OCI-LY1 (cell line): ENCODE measurements at regions not wholly inside any gene's neighbourhood (a gene's known extent, or its start where the extent isn't known, plus 50 kb on each side); places are given as distances from the start of the nearest gene placed in this dataset.

ENCODE experiments used
- H2AFZ ChIP-seq: fragments of 200-600 bp; sonication (generic), shearing (Covaris generic); 2 replicates; pipeline ENCODE4 v1.6.0; 2014; ENCODE audit warnings: antibody characterized with exemption, mild to moderate bottlenecking, low read length
- H3F3A ChIP-seq: fragments of 200-600 bp; sonication (generic), shearing (Covaris generic); 2 replicates; pipeline ENCODE4 v1.6.0; 2014; ENCODE audit warnings: mild to moderate bottlenecking, antibody characterized with exemption, low read length, moderate library complexity; ENCODE audit not compliant: insufficient read depth
- H3K27ac ChIP-seq: fragments of 200-600 bp; sonication (generic); 2 replicates; pipeline ENCODE4 v1.5.1; 2014; ENCODE audit warnings: low read length, mixed run types, mild to moderate bottlenecking, low read depth; ENCODE audit not compliant: poor library complexity, severe bottlenecking
- H3K27me3 ChIP-seq: fragments of 200-600 bp; sonication (generic); 2 replicates; pipeline ENCODE4 v1.6.0; 2014; ENCODE audit warnings: antibody characterized with exemption, mild to moderate bottlenecking, low read length, moderate library complexity; ENCODE audit not compliant: insufficient read depth
- H3K36me3 ChIP-seq: fragments of 200-600 bp; sonication (generic); 2 replicates; pipeline ENCODE4 v1.6.1; 2014; ENCODE audit warnings: mild to moderate bottlenecking, antibody characterized with exemption, low read length, moderate library complexity, mixed read lengths; ENCODE audit not compliant: insufficient read depth
- H3K4me1 ChIP-seq: fragments of 200-600 bp; sonication (generic); 2 replicates; pipeline ENCODE4 v1.5.1; 2014; ENCODE audit warnings: mild to moderate bottlenecking, low read length, moderate library complexity; ENCODE audit not compliant: insufficient read depth, severe bottlenecking
- H3K4me2 ChIP-seq: fragments of 200-600 bp; sonication (generic), shearing (Covaris generic); 2 replicates; pipeline ENCODE4 v1.6.1; 2014; ENCODE audit warnings: low read length
- H3K4me3 ChIP-seq: fragments of 200-600 bp; sonication (generic); 2 replicates; pipeline ENCODE4 v1.5.1; 2014; ENCODE audit warnings: low read length, low read depth, mild to moderate bottlenecking, mixed read lengths; ENCODE audit not compliant: poor library complexity, severe bottlenecking
- H3K79me2 ChIP-seq: fragments of 200-600 bp; shearing (Covaris generic); 2 replicates; pipeline ENCODE4 v1.6.1; 2016; ENCODE audit warnings: mixed run types, low read length, mixed read lengths; ENCODE audit not compliant: insufficient read depth
- H3K9ac ChIP-seq: fragments of 200-600 bp; sonication (generic), shearing (Covaris generic); 2 replicates; pipeline ENCODE4 v1.6.1; 2014; ENCODE audit warnings: mild to moderate bottlenecking, low read length, mixed read lengths
- H3K9me2 ChIP-seq: fragments of 200-600 bp; sonication (generic), shearing (Covaris generic); 2 replicates; pipeline ENCODE4 v1.6.1; 2014; ENCODE audit warnings: low read depth, mild to moderate bottlenecking, low read length, mixed read lengths
- H3K9me3 ChIP-seq: fragments of 200-600 bp; shearing (Covaris generic); 2 replicates; pipeline ENCODE4 v1.6.1; 2014; ENCODE audit warnings: low read length, mixed read lengths
- H4K20me1 ChIP-seq: fragments of 200-600 bp; sonication (generic), shearing (Covaris generic); 2 replicates; pipeline ENCODE4 v1.6.0; 2016; ENCODE audit warnings: mild to moderate bottlenecking, low read length; ENCODE audit not compliant: insufficient read depth
- EZH2 ChIP-seq: fragments of 200-600 bp; sonication (generic), shearing (Covaris generic); IDR thresholded peaks from 2 replicates; pipeline ENCODE4 v1.8.0; 2017; ENCODE audit warnings: borderline replicate concordance, mixed run types, mild to moderate bottlenecking, antibody characterized with exemption, low read length, moderate library complexity, mixed read lengths
- TF ChIP-seq, protein P1 (sequence below): fragments of 200-600 bp; sonication (generic), shearing (Covaris generic); IDR thresholded peaks from 2 replicates; pipeline ENCODE4 v1.5.1; 2017; ENCODE audit warnings: mild to moderate bottlenecking, antibody characterized with exemption, low read length, moderate library complexity, mixed read lengths

DNA sequence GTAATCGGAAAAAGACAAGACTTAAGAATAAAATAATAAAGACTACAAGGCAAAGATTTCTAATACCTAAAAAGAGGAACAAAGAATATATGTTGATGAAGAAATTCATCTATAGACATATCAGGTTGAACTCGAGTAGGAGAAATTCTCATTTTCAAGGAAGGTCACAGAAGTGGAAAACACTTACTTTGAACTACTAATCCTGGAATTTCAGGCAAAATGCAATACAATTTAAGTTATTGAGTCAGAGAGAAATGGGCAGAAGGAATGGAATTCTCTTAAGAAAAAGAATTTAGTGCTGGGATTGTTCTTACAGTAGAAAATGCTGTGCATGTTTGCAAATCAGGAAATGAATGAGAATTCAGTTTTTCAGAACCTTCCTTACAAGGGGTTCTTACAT lies 135.9 kb upstream of the TGFBR2 start:
- H4K20me1 ChIP-seq, result no peaks in the 10 kb centered on the region
- no peaks in the 10 kb centered on the region for H3F3A ChIP-seq
- H3K4me1 ChIP-seq, result no peaks in the 10 kb centered on the region
- H3K27ac ChIP-seq, result no peak overlapping the region
- H3K9me3 ChIP-seq, result no peaks in the 10 kb centered on the region
- H3K79me2 ChIP-seq, result no peaks in the 10 kb centered on the region
- no peak overlapping the region for H2AFZ ChIP-seq
- no peaks in the 10 kb centered on the region for H3K27me3 ChIP-seq
- no peak overlapping the region for H3K4me3 ChIP-seq
- TF ChIP-seq EZH2, result no peak
- TF ChIP-seq, protein P1, sequence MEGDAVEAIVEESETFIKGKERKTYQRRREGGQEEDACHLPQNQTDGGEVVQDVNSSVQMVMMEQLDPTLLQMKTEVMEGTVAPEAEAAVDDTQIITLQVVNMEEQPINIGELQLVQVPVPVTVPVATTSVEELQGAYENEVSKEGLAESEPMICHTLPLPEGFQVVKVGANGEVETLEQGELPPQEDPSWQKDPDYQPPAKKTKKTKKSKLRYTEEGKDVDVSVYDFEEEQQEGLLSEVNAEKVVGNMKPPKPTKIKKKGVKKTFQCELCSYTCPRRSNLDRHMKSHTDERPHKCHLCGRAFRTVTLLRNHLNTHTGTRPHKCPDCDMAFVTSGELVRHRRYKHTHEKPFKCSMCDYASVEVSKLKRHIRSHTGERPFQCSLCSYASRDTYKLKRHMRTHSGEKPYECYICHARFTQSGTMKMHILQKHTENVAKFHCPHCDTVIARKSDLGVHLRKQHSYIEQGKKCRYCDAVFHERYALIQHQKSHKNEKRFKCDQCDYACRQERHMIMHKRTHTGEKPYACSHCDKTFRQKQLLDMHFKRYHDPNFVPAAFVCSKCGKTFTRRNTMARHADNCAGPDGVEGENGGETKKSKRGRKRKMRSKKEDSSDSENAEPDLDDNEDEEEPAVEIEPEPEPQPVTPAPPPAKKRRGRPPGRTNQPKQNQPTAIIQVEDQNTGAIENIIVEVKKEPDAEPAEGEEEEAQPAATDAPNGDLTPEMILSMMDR, result no peak
- no peak overlapping the region for H3K9ac ChIP-seq
- no peaks in the 10 kb centered on the region for H3K9me2 ChIP-seq
- H3K36me3 ChIP-seq, result no peaks in the 10 kb centered on the region
- no peak overlapping the region for H3K4me2 ChIP-seq

DNA sequence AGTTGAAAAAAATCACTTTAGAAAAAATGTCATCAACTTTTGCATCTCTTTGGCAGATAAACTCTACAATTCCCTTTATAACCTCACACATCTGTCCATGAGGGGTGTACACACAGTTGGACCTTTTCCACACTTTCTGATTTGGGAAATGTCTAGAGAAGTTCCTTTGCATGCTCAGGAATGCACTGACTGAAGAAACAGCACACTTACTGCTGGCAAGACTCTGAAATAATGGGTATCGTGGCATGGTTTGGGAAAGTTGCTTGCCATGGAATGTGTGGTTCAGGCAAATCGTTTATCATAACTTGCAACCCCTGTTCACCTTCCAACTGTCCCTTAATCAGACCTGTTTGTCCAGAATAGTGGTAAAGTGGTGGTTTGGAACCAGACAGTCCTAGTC lies 135.3 kb upstream of the TGFBR2 start:
- Histone ChIP-seq H3F3A (no peaks in the 10 kb centered on the region), H2AFZ (no peak overlapping the region), H3K4me3 (no peak overlapping the region), H3K9ac (no peak overlapping the region), H3K9me2 (no peaks in the 10 kb centered on the region), H3K27ac (no peak overlapping the region), H3K27me3 (no peaks in the 10 kb centered on the region), H3K36me3 (no peaks in the 10 kb centered on the region), H4K20me1 (no peaks in the 10 kb centered on the region), H3K4me2 (no peak overlapping the region), H3K4me1 (no peaks in the 10 kb centered on the region), H3K79me2 (no peaks in the 10 kb centered on the region), H3K9me3 (no peaks in the 10 kb centered on the region)
- TF ChIP-seq EZH2, result no peak

DNA sequence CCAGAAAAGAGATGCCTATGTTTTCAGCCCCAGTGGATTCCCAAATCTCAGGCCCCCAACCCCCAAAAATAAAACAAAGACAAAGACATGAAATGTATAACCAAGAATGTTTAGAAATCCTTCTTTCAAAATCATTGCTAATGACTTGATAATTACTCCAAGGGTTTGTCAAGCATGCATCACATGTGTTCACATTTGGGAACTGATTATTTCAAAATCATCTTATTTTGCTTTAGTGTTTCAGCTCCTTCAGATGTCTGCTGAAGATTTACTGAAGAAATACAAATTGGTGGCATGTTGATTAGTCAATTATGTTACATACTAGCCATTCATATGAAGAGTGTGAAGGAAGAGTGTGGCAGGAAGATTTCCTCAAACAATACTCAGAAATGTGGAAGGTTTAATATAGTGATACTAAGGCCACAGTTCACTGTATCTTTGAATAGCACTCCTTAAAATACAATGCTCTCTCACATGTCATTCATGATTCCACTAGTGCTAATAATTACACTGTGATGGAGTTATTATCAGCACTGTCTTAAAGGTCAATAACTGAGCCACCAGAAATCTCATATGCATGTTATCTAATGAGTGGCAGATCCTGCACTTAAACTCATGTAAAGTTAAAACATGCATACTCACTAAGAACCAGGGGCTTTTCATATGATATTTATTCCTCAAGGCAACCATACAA lies 134.5 kb upstream of the TGFBR2 start:
- H3K4me2 ChIP-seq, result no peak overlapping the region
- H3K9me2 ChIP-seq, result no peaks in the 10 kb centered on the region
- no peak overlapping the region for H2AFZ ChIP-seq
- H3K9ac ChIP-seq, result no peak overlapping the region
- no peaks in the 10 kb centered on the region for H3K36me3 ChIP-seq
- H3K9me3 ChIP-seq, result no peaks in the 10 kb centered on the region
- no peaks in the 10 kb centered on the region for H3K4me1 ChIP-seq
- H3K27me3 ChIP-seq, result no peaks in the 10 kb centered on the region
- H3K4me3 ChIP-seq, result no peak overlapping the region
- no peaks in the 10 kb centered on the region for H3K79me2 ChIP-seq
- no peaks in the 10 kb centered on the region for H3F3A ChIP-seq
- no peak for TF ChIP-seq EZH2
- TF ChIP-seq, protein P1, result no peak
- H3K27ac ChIP-seq, result no peak overlapping the region
- no peaks in the 10 kb centered on the region for H4K20me1 ChIP-seq
